HTR-8/SVneo (cell line): ENCODE measurements at regions not wholly inside any gene's neighbourhood (a gene's known extent, or its start where the extent isn't known, plus 50 kb on each side); places are given as distances from the start of the nearest gene placed in this dataset.
"Not testable (repeated sequence)": the region's sequence is repeated elsewhere in the genome, so short reads cannot be mapped to it uniquely, and the experiment has no call there.

Experiments
- DNase-seq: peaks from one replicate; pipeline ENCODE4 v3.0.0; 2011; ENCODE audit warnings: low spot score, mixed read lengths; ENCODE audit not compliant: insufficient read length
- FAIRE-seq: peaks from 2 replicates; lab custom pipeline; 2011; peaks lifted over from hg19 to GRCh38; lab: Jason Lieb, UNC

- DNase-seq (no peak), FAIRE-seq (no peak)
Observed at GRCh38 chr1:199862047-199862446, 165.5 kb upstream of the NR5A2 start.

- FAIRE-seq, result no peak
- no peak for DNase-seq
Observed at GRCh38 chr1:199866210-199866617, 161.3 kb upstream of the NR5A2 start.

GRCh38 chr1:199867601-199868000 is 159.9 kb upstream of the NR5A2 start:
- FAIRE-seq (no peak), DNase-seq (no peak)

GRCh38 chr1:199868777-199869176 is 158.7 kb upstream of the NR5A2 start:
- FAIRE-seq, result no peak
- DNase-seq, result no peak

- DNase-seq, result no peak
- FAIRE-seq, result no peak
Observed at GRCh38 chr1:199875337-199875736, 152.2 kb upstream of the NR5A2 start.

GRCh38 chr1:199875856-199876255 is 151.7 kb upstream of the NR5A2 start:
- DNase-seq (no peak), FAIRE-seq (no peak)

GRCh38 chr1:199877526-199878384 is 149.8 kb upstream of the NR5A2 start:
- no peak for DNase-seq

GRCh38 chr1:199878823-199879222 is 148.7 kb upstream of the NR5A2 start:
- DNase-seq (no peak), FAIRE-seq (no peak)

More at GRCh38 chr1:199877526-199878384, 149.8 kb upstream of the NR5A2 start:
- no peak for FAIRE-seq

- FAIRE-seq (no peak), DNase-seq (no peak)
Observed at GRCh38 chr1:199898654-199899053, 128.9 kb upstream of the NR5A2 start.

- DNase-seq (no peak), FAIRE-seq (no peak)
Observed at GRCh38 chr1:199901341-199901740, 126.2 kb upstream of the NR5A2 start.

- DNase-seq, result no peak
- FAIRE-seq, result no peak
Observed at GRCh38 chr1:199907361-199907760, 120.1 kb upstream of the NR5A2 start.

- DNase-seq, result no peak
- FAIRE-seq, result no peak
Observed at GRCh38 chr1:199909137-199909536, 118.4 kb upstream of the NR5A2 start.

- no peak for FAIRE-seq
- DNase-seq, result no peak
Observed at GRCh38 chr1:199913318-199913717, 114.2 kb upstream of the NR5A2 start.

- FAIRE-seq (no peak), DNase-seq (no peak)
Observed at GRCh38 chr1:199914546-199914945, 113.0 kb upstream of the NR5A2 start.

GRCh38 chr1:199918196-199918769 is 109.2 kb upstream of the NR5A2 start:
- FAIRE-seq (no peak), DNase-seq (no peak)

- no peak for DNase-seq
- FAIRE-seq, result no peak
Observed at GRCh38 chr1:199920635-199921034, 106.9 kb upstream of the NR5A2 start.

GRCh38 chr1:199929556-199929955 is 98.0 kb upstream of the NR5A2 start:
- FAIRE-seq (no peak), DNase-seq (no peak)

- not testable (repeated sequence) for FAIRE-seq, DNase-seq
Observed at GRCh38 chr1:199930067-199930466, 97.4 kb upstream of the NR5A2 start.

- FAIRE-seq (no peak), DNase-seq (no peak)
Observed at GRCh38 chr1:199931666-199932377, 95.7 kb upstream of the NR5A2 start.

GRCh38 chr1:199932462-199932861 is 95.0 kb upstream of the NR5A2 start:
- no peak for DNase-seq
- no peak for FAIRE-seq

- FAIRE-seq, result no peak
- no peak for DNase-seq
Observed at GRCh38 chr1:199936441-199936840, 91.1 kb upstream of the NR5A2 start.
